Subcutaneous abdominal adipose tissue (tissue), 5 donors: ENCODE measurements at regions not wholly inside any gene's neighbourhood (a gene's known extent, or its start where the extent isn't known, plus 50 kb on each side); places are given as distances from the start of the nearest gene placed in this dataset.

Source experiments
- H3K27ac ChIP-seq: one replicate; pipeline ENCODE4 v1.7.0; 2013; ENCODE audit warnings: low read depth, mild to moderate bottlenecking, inconsistent platforms, low read length, moderate library complexity
- H3K27me3 ChIP-seq, 5 donors: one replicate each; pipeline ENCODE4 v1.7.0; 2013; ENCODE audit warnings: low read length in 5 of 5, inconsistent platforms in 1 of 5; ENCODE audit not compliant: control insufficient read depth in 5 of 5, insufficient read depth in 4 of 5
- H3K36me3 ChIP-seq, 5 donors: one replicate each; pipeline ENCODE4 v1.7.0; 2013; ENCODE audit warnings: low read length in 5 of 5; ENCODE audit not compliant: control insufficient read depth in 5 of 5, insufficient read depth in 5 of 5
- H3K4me1 ChIP-seq, 5 donors: one replicate each; pipeline ENCODE4 v1.7.0; 2013; ENCODE audit warnings: low read length in 5 of 5, mild to moderate bottlenecking in 3 of 5, moderate library complexity in 1 of 5; ENCODE audit not compliant: control insufficient read depth in 5 of 5, insufficient read depth in 5 of 5
- H3K4me3 ChIP-seq, 5 donors: one replicate each; pipeline ENCODE4 v1.7.0; 2013; ENCODE audit warnings: low read length in 5 of 5, low read depth in 1 of 5
- H3K9ac ChIP-seq, 5 donors: one replicate each; pipeline ENCODE4 v1.7.0; 2013; ENCODE audit warnings: low read length in 5 of 5, mild to moderate bottlenecking in 4 of 5, moderate library complexity in 3 of 5
- H3K9me3 ChIP-seq, 5 donors: one replicate each; pipeline ENCODE4 v1.7.0; 2013; ENCODE audit warnings: low read length in 5 of 5; ENCODE audit not compliant: control insufficient read depth in 5 of 5
- donor health status: healthy.
- donor health status: healthy.
- donor health status: healthy.
- donor health status: healthy.
- donor health status: healthy.

DNA sequence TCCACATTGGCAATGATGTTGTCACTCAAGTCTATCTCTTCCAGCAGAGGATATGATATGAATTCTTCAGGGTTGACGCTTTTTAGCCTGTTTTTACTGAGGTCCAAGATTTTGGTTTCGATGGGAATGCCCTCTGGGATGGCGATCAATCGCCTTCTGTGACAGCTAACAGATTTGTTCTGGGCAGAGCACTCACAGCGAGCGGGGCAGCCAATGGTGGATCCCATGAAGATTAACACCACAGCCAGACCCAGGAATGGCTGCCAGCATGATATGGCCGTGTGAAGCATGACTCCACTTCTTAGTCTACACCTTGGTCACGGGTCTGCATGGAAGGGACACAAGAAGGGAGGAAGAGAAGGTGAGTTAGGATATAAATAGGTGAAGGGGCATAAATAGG, 377.1 kb upstream of the C9orf72 start:
- Histone ChIP-seq H3K4me3 (no peak overlapping the region), H3K9ac (no peak overlapping the region), H3K27ac (no peak overlapping the region), H3K36me3 (no peaks in the 10 kb centered on the region), H3K4me1 (no peaks in the 10 kb centered on the region), H3K9me3 (peaks cover 0 to 2% (median 0%) of the 10 kb centered on the region in 5 donors), H3K27me3 (no peaks in the 10 kb centered on the region)

DNA sequence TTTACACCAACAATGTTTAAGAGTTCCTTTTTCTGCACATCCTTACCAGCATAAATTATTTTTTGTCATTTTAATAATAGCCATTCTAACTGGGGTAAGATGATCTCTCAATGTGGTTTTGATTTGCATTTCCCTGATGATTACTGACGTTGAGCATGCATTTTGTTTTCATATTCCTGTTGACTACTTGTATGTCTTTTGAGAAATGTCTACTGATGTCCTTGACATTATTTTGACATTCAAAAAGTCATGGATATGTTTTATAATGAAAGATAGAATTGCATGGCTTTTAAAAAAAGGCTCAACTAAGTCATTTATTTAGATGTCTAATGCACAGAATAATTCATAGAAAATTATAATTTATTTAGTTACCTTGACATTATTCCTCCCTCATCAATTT, 381.6 kb upstream of the C9orf72 start:
- Histone ChIP-seq H3K9me3 (peaks cover 0 to 2% (median 0%) of the 10 kb centered on the region in 5 donors), H3K27ac (no peak overlapping the region), H3K9ac (no peak overlapping the region), H3K4me1 (no peaks in the 10 kb centered on the region), H3K4me3 (no peak overlapping the region), H3K27me3 (no peaks in the 10 kb centered on the region), H3K36me3 (no peaks in the 10 kb centered on the region)

- no peaks in the 10 kb centered on the region for H3K36me3 ChIP-seq
- no peaks in the 10 kb centered on the region for H3K9me3 ChIP-seq
- H3K9ac ChIP-seq = no peak overlapping the region
- no peaks in the 10 kb centered on the region for H3K4me1 ChIP-seq
- H3K27ac ChIP-seq = no peak overlapping the region
- H3K27me3 ChIP-seq = no peaks in the 10 kb centered on the region
- no peak overlapping the region for H3K4me3 ChIP-seq
Observed at GRCh38 chr9:27963836-27964235, 390.6 kb upstream of the C9orf72 start.

DNA sequence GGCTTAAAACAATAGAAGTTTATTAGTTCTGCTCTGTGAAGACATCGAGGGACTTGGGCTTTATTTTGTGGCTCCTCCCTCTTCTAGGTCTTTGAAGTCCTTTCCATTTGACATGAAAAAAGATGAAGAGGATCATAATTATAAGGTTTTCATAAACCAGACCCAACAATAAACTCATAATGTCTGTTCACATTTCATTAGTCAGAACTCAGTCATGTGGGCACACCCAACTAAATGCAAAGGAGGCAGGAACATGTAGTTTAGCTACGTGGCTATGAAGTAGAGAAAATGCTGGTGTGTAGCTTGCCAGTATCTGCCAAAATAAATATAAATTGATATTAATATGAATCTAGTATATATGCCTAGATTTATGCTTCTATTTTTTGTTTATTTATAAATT, 393.9 kb upstream of the C9orf72 start:
- Histone ChIP-seq H3K4me3 (no peak overlapping the region), H3K9me3 (no peaks in the 10 kb centered on the region), H3K27ac (no peak overlapping the region), H3K36me3 (no peaks in the 10 kb centered on the region), H3K4me1 (no peaks in the 10 kb centered on the region), H3K9ac (no peak overlapping the region), H3K27me3 (no peaks in the 10 kb centered on the region)

- no peaks in the 10 kb centered on the region for H3K4me1 ChIP-seq
- no peak overlapping the region for H3K4me3 ChIP-seq
- H3K9ac ChIP-seq = no peak overlapping the region
- H3K9me3 ChIP-seq = no peaks in the 10 kb centered on the region
- peaks cover 0 to 2% (median 0%) of the 10 kb centered on the region in 5 donors for H3K27me3 ChIP-seq
- no peak overlapping the region for H3K27ac ChIP-seq
- no peaks in the 10 kb centered on the region for H3K36me3 ChIP-seq
Observed at GRCh38 chr9:27977931-27978330, 404.6 kb upstream of the C9orf72 start.

GRCh38 chr9:27985714-27986113, 412.4 kb upstream of the C9orf72 start:
- H3K4me3 ChIP-seq = no peak overlapping the region
- H3K4me1 ChIP-seq = no peaks in the 10 kb centered on the region
- H3K9me3 ChIP-seq = no peaks in the 10 kb centered on the region
- H3K27me3 ChIP-seq = no peaks in the 10 kb centered on the region
- no peak overlapping the region for H3K9ac ChIP-seq
- H3K36me3 ChIP-seq = no peaks in the 10 kb centered on the region
- H3K27ac ChIP-seq = no peak overlapping the region

GRCh38 chr9:27990524-27990923, 417.2 kb upstream of the C9orf72 start:
- Histone ChIP-seq H3K27me3 (peaks cover 0 to 2% (median 0%) of the 10 kb centered on the region in 5 donors), H3K9me3 (no peaks in the 10 kb centered on the region), H3K9ac (no peak overlapping the region), H3K4me3 (no peak overlapping the region), H3K27ac (no peak overlapping the region), H3K36me3 (no peaks in the 10 kb centered on the region), H3K4me1 (no peaks in the 10 kb centered on the region)

DNA sequence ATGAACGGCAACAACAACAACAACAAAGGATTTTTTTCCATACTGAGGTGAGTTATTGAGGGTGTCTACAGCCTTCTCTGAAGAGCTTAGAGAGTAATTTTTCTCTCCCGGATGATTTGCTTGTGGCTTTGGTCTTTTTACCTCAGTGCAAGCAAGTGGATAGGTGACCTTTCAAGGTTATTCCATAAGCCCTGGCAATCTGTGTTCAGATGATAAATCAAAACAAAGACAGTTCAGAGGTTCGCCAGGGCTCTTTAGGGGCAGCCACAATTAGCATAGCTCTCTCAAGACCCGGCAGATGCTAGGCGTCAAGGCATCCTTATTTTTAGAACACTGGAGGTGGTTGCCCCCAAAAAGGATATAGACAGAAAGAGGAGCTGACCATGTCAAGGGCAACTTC, 417.9 kb upstream of the C9orf72 start:
- Histone ChIP-seq H3K4me3 (no peak overlapping the region), H3K27ac (no peak overlapping the region), H3K36me3 (no peaks in the 10 kb centered on the region), H3K27me3 (peaks cover 0 to 2% (median 0%) of the 10 kb centered on the region in 5 donors), H3K4me1 (no peaks in the 10 kb centered on the region), H3K9me3 (no peaks in the 10 kb centered on the region), H3K9ac (no peak overlapping the region)

GRCh38 chr9:28001096-28001495, 427.8 kb upstream of the C9orf72 start:
- H3K4me1 ChIP-seq = no peaks in the 10 kb centered on the region
- no peaks in the 10 kb centered on the region for H3K9me3 ChIP-seq
- H3K4me3 ChIP-seq = no peak overlapping the region
- H3K27ac ChIP-seq = no peak overlapping the region
- H3K9ac ChIP-seq = no peak overlapping the region
- no peaks in the 10 kb centered on the region for H3K27me3 ChIP-seq
- no peaks in the 10 kb centered on the region for H3K36me3 ChIP-seq

DNA sequence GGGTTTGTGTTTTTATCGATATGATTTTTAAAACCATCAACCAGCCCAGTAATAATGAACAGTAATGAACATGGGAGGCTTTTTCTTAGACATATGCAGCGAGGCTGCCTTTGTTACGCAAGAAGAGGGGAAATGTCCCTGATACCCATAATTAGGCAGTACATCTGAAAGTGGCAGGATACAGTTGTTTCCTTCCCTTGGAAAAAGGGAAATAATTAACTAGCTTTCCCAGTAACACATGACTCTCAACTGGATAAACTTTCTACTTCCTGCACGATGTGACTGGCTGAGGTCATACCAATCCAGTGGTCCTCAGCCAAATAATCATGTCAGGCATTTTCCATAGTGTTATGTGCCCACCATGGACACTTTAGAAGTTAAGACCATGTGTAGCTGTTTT, 431.6 kb upstream of the C9orf72 start:
- Histone ChIP-seq H3K36me3 (no peaks in the 10 kb centered on the region), H3K4me1 (no peaks in the 10 kb centered on the region), H3K9me3 (peaks cover 0 to 3% (median 0%) of the 10 kb centered on the region in 5 donors), H3K4me3 (no peak overlapping the region), H3K27me3 (no peaks in the 10 kb centered on the region), H3K27ac (no peak overlapping the region), H3K9ac (no peak overlapping the region)

DNA sequence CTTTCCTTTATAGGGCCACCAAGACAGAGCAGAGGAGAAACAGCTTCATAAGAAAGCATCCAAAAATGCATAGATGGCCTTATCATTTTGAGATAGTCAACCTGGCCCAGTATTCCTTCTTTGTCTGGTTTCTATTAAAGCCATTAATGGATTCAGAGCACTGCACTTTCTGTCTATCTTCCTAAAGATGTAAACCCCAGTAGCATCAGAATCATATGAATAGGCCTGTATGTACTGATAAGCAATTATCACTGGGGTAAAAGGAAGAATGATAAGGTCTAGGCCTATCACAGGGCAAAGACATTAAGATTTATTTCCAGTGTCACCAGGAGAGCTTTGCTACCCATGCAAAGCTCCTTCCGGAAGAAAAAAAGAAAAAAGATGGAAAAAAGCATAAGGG, 432.5 kb upstream of the C9orf72 start:
- no peak overlapping the region for H3K9ac ChIP-seq
- no peak overlapping the region for H3K27ac ChIP-seq
- no peaks in the 10 kb centered on the region for H3K27me3 ChIP-seq
- no peaks in the 10 kb centered on the region for H3K4me1 ChIP-seq
- H3K9me3 ChIP-seq = peaks cover 0 to 3% (median 0%) of the 10 kb centered on the region in 5 donors
- H3K36me3 ChIP-seq = no peaks in the 10 kb centered on the region
- H3K4me3 ChIP-seq = no peak overlapping the region
